ENCODE measurements at regions not wholly inside any gene's neighbourhood (a gene's known extent, or its start where the extent isn't known, plus 50 kb on each side); places are given as distances from the start of the nearest gene placed in this dataset.

GRCh38 chr22:27684901-27685300 is 116.7 kb downstream of the MN1 start:
- no peak overlapping the region for H3K4me3 Mint-ChIP-seq
- intact Hi-C loops (cut with micrococcal nuclease) = no loop called here
- H3K4me1 Mint-ChIP-seq (ENCODE audit: low read depth) = no peaks in the 10 kb centered on the region
- no peak overlapping the region for H3K27ac Mint-ChIP-seq
- CTCF ChIA-PET = no interaction called here
- DNase-seq = no peak
- H3K27me3 Mint-ChIP-seq (ENCODE audit: low read depth) = peaks cover 9% of the 10 kb centered on the region
- H3K9me3 Mint-ChIP-seq = peaks cover 2% of the 10 kb centered on the region
- H3K36me3 Mint-ChIP-seq (ENCODE audit: low read depth) = no peaks in the 10 kb centered on the region

GRCh38 chr22:27685515-27685914 is 116.0 kb downstream of the MN1 start:
- peaks cover 2% of the 10 kb centered on the region for H3K27me3 Mint-ChIP-seq (ENCODE audit: low read depth)
- intact Hi-C loops (cut with micrococcal nuclease) = no loop called here
- no peaks in the 10 kb centered on the region for H3K4me1 Mint-ChIP-seq (ENCODE audit: low read depth)
- CTCF ChIA-PET = no interaction called here
- H3K9me3 Mint-ChIP-seq = peaks cover 2% of the 10 kb centered on the region
- H3K36me3 Mint-ChIP-seq (ENCODE audit: low read depth) = no peaks in the 10 kb centered on the region
- no peak overlapping the region for H3K4me3 Mint-ChIP-seq
- DNase-seq = no peak
- H3K27ac Mint-ChIP-seq = no peak overlapping the region

GRCh38 chr22:27685970-27686369 is 115.6 kb downstream of the MN1 start:
- DNase-seq = no peak
- Mint-ChIP-seq H3K4me3 (no peak overlapping the region), H3K36me3 (ENCODE audit: low read depth) (no peaks in the 10 kb centered on the region), H3K27me3 (ENCODE audit: low read depth) (peaks cover 2% of the 10 kb centered on the region), H3K4me1 (ENCODE audit: low read depth) (no peaks in the 10 kb centered on the region), H3K9me3 (peaks cover 2% of the 10 kb centered on the region), H3K27ac (no peak overlapping the region)
- intact Hi-C loops (cut with micrococcal nuclease) = no loop called here
- CTCF ChIA-PET = no interaction called here

- CTCF ChIA-PET = no interaction called here
- no peaks in the 10 kb centered on the region for H3K36me3 Mint-ChIP-seq (ENCODE audit: low read depth)
- peaks cover 2% of the 10 kb centered on the region for H3K9me3 Mint-ChIP-seq
- H3K4me3 Mint-ChIP-seq = no peak overlapping the region
- intact Hi-C loops (cut with micrococcal nuclease) = no loop called here
- DNase-seq = no peak
- H3K4me1 Mint-ChIP-seq (ENCODE audit: low read depth) = no peaks in the 10 kb centered on the region
- no peak overlapping the region for H3K27ac Mint-ChIP-seq
- peaks cover 6% of the 10 kb centered on the region for H3K27me3 Mint-ChIP-seq (ENCODE audit: low read depth)
These were observed 115.0 kb downstream of the MN1 start for GRCh38 chr22:27686534-27686933.

- Mint-ChIP-seq H3K36me3 (ENCODE audit: low read depth) (no peaks in the 10 kb centered on the region), H3K27me3 (ENCODE audit: low read depth) (peaks cover 13% of the 10 kb centered on the region), H3K4me1 (ENCODE audit: low read depth) (no peaks in the 10 kb centered on the region), H3K27ac (no peak overlapping the region), H3K4me3 (no peak overlapping the region), H3K9me3 (peaks cover 2% of the 10 kb centered on the region)
- DNase-seq = no peak
- CTCF ChIA-PET = no interaction called here
- intact Hi-C loops (cut with micrococcal nuclease) = no loop called here
These were observed 113.5 kb downstream of the MN1 start for GRCh38 chr22:27687984-27688545.

- Mint-ChIP-seq H3K27ac (no peak overlapping the region), H3K36me3 (ENCODE audit: low read depth) (no peaks in the 10 kb centered on the region), H3K27me3 (ENCODE audit: low read depth) (peaks cover 17% of the 10 kb centered on the region), H3K4me1 (ENCODE audit: low read depth) (no peaks in the 10 kb centered on the region), H3K4me3 (no peak overlapping the region), H3K9me3 (peaks cover 2% of the 10 kb centered on the region)
- intact Hi-C loops (cut with micrococcal nuclease) = no loop called here
- CTCF ChIA-PET = no interaction called here
- no peak for DNase-seq
These were observed 111.9 kb downstream of the MN1 start for GRCh38 chr22:27689664-27690063.

GRCh38 chr22:27690599-27690998 is 111.0 kb downstream of the MN1 start:
- intact Hi-C loops (cut with micrococcal nuclease) = no loop called here
- Mint-ChIP-seq H3K27ac (no peak overlapping the region), H3K36me3 (ENCODE audit: low read depth) (no peaks in the 10 kb centered on the region), H3K27me3 (ENCODE audit: low read depth) (peaks cover 15% of the 10 kb centered on the region), H3K4me3 (no peak overlapping the region), H3K4me1 (ENCODE audit: low read depth) (no peaks in the 10 kb centered on the region), H3K9me3 (peaks cover 2% of the 10 kb centered on the region)
- no peak for DNase-seq
- CTCF ChIA-PET = no interaction called here

GRCh38 chr22:27692243-27692642 is 109.3 kb downstream of the MN1 start:
- H3K4me3 Mint-ChIP-seq = no peak overlapping the region
- CTCF ChIA-PET = no interaction called here
- no peak overlapping the region for H3K27ac Mint-ChIP-seq
- no peak for DNase-seq
- peaks cover 6% of the 10 kb centered on the region for H3K9me3 Mint-ChIP-seq
- H3K36me3 Mint-ChIP-seq (ENCODE audit: low read depth) = no peaks in the 10 kb centered on the region
- intact Hi-C loops (cut with micrococcal nuclease) = no loop called here
- peaks cover 17% of the 10 kb centered on the region for H3K27me3 Mint-ChIP-seq (ENCODE audit: low read depth)
- no peaks in the 10 kb centered on the region for H3K4me1 Mint-ChIP-seq (ENCODE audit: low read depth)

GRCh38 chr22:27695925-27696324 is 105.6 kb downstream of the MN1 start:
- CTCF ChIA-PET = no interaction called here
- Mint-ChIP-seq H3K4me1 (ENCODE audit: low read depth) (no peaks in the 10 kb centered on the region), H3K36me3 (ENCODE audit: low read depth) (no peaks in the 10 kb centered on the region), H3K27me3 (ENCODE audit: low read depth) (peaks cover 17% of the 10 kb centered on the region), H3K27ac (no peak overlapping the region), H3K9me3 (peaks cover 6% of the 10 kb centered on the region), H3K4me3 (no peak overlapping the region)
- no peak for DNase-seq
- intact Hi-C loops (cut with micrococcal nuclease) = no loop called here

- no peak for DNase-seq
- H3K4me3 Mint-ChIP-seq = no peak overlapping the region
- no peaks in the 10 kb centered on the region for H3K4me1 Mint-ChIP-seq (ENCODE audit: low read depth)
- H3K36me3 Mint-ChIP-seq (ENCODE audit: low read depth) = no peaks in the 10 kb centered on the region
- CTCF ChIA-PET = no interaction called here
- peaks cover 6% of the 10 kb centered on the region for H3K27me3 Mint-ChIP-seq (ENCODE audit: low read depth)
- intact Hi-C loops (cut with micrococcal nuclease) = no loop called here
- H3K27ac Mint-ChIP-seq = no peak overlapping the region
- peaks cover 8% of the 10 kb centered on the region for H3K9me3 Mint-ChIP-seq
These were observed 103.7 kb downstream of the MN1 start for GRCh38 chr22:27697888-27698287.
